H1 (cell line): ENCODE measurements at regions not wholly inside any gene's neighbourhood (a gene's known extent, or its start where the extent isn't known, plus 50 kb on each side); places are given as distances from the start of the nearest gene placed in this dataset.

ENCODE experiments used
- EGR1 ChIP-seq: IDR thresholded peaks from 2 replicates; pipeline ENCODE4 v1.6.1; 2011; ENCODE audit warnings: low read depth, low read length, borderline replicate concordance
- FOSL1 ChIP-seq: IDR thresholded peaks from 2 replicates; pipeline ENCODE4 v1.6.1; 2011; ENCODE audit warnings: mild to moderate bottlenecking, low read depth, low read length, moderate library complexity; ENCODE audit not compliant: insufficient read depth
- HDAC6 ChIP-seq: IDR thresholded peaks from one replicate; pipeline ENCODE4 v1.7.1; 2012; ENCODE audit warnings: low read depth, mild to moderate bottlenecking, inconsistent platforms, low read length, moderate library complexity
- RFX5 ChIP-seq: IDR thresholded peaks from 2 replicates; pipeline ENCODE4 v1.6.1; 2011; ENCODE audit warnings: low read depth, low read length, improper control_type of control experiment, borderline replicate concordance
- SP1 ChIP-seq: IDR thresholded peaks from 2 replicates; pipeline ENCODE4 v1.6.1; 2011; ENCODE audit warnings: low read depth, low read length

GRCh38 chrY:7810359-7810758, 898.8 kb upstream of the AMELY start (continued):
- TF ChIP-seq EGR1 (no peak), SP1 (no peak), RFX5 (no peak), FOSL1 (no peak), HDAC6 (no peak)
- TF ChIP-seq, all 59 proteins: peak for 0
